ENCODE measurements at regions not wholly inside any gene's neighbourhood (a gene's known extent, or its start where the extent isn't known, plus 50 kb on each side); places are given as distances from the start of the nearest gene placed in this dataset.

- DNase-seq: no peak
Measured at GRCh38 chr2:221100467-221101089, 471.5 kb downstream of the EPHA4 start.

DNA sequence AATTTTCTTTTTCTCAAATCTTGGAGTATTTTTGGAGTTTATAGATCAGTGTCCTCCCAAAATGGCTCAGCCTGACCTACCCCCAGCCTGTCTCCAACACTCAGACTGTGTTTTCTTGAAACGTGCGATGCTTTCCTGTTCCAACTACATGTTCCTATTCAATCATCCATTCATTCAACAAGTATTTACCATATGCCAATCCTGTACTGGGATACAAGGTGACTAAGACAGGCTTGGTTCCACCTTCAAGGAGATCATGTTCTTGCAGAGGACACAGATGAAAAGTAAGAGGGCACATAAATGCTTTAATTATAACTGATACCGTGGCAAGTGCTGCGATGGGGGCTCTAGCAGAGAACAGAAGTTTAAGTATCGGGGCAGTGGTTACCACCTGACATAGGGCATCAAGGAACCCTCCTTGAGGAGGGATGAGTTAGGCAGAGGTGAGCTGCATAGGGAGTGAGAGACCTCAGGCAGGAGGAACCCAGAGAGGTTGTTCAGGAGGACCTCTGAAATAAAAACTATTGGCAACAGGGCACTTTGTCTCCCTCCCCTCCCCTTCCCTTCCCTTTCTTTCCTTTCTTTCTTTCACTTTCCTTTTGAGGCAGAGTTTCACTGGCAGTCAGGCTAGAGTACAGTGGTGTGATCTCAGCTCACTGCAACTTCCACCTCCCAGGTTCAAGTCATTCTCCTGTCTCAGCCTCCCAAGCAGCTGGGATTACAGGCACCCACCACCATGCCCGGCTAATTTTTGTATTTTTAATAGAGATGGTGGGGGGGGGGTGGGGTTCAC is 469.0 kb downstream of the EPHA4 start:
- DNase-seq: no peak

DNA sequence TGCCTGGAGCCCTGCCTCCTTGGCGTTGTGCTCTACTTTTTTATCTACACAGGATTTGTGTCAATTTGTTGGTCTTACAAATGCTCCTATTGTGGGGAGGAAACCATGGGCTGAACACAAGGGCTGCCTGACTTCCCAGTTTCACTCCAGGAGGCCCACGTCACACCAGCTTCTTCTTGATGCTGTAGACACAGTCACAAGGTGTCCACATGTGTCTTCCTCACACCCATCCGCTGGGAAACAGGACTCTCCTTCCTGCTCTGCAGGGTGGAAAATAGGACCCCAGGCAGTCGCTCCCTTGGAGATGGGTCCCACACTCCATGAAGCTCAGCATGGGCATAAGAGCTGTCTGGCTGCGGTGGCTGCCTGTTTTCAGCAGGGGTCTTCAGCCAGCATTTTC is 468.2 kb downstream of the EPHA4 start:
- no peak for DNase-seq

- no peak for DNase-seq
Measured at GRCh38 chr2:221104361-221104811, 467.7 kb downstream of the EPHA4 start.

- no peak for DNase-seq
Measured at GRCh38 chr2:221106241-221106640, 465.9 kb downstream of the EPHA4 start.

DNA sequence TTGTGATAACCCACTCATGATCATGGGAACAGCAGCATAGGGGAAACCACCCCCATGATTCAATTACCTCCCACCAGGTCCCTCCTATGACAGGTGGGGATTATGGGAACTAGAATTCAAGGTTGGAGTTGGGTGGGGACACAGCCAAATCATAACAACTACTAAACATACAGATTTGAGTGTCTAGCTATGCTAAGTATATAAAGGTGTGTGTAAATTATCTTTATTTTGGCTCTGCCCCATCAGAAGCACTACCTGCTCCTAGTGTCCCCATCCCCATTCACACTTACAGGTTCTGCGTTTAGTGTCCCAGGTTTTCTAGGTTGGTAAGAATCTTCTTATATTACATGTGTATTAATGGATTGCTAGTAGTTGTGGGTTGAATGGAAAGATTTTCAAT is 464.7 kb downstream of the EPHA4 start:
- no peak for DNase-seq

DNA sequence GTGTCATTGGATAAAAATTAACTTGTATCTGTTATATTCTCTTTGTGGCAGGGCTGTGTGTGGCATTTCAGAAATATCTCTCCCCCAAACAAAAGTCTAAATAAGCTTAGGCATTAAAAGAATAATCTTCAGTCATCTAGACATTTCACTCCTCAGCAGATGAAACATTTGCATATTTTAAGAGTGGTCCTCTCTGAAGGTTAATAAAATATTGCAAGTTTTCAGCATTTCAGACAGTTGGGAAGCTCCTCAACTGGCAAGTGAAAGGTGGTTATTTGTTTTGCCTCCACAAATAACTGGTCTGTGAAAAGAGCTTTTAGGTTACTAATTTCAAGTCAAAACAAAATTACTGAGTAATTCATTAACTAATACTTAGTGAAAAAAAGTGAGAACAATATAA is 462.6 kb downstream of the EPHA4 start:
- no peak for DNase-seq

- no peak for DNase-seq
Measured at GRCh38 chr2:221111739-221112138, 460.4 kb downstream of the EPHA4 start.

DNA sequence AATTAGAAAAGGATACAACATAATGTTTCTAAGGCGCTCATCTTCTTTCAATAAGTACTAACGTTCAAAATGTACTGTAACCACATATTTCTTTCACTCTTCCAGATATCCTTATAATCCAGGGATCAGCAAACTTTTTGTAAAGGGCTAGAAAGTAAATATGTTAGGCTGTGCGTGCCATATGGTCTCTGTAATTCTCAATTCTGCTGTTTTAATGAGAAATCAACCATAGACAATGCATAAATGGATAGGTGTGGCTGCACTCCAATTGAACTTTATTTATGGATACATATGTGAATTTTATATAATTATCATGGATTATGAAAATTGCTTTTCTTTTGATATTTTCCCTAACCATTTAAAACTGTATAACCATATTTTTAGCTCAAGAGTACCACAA is 459.4 kb downstream of the EPHA4 start:
- no peak for DNase-seq

DNA sequence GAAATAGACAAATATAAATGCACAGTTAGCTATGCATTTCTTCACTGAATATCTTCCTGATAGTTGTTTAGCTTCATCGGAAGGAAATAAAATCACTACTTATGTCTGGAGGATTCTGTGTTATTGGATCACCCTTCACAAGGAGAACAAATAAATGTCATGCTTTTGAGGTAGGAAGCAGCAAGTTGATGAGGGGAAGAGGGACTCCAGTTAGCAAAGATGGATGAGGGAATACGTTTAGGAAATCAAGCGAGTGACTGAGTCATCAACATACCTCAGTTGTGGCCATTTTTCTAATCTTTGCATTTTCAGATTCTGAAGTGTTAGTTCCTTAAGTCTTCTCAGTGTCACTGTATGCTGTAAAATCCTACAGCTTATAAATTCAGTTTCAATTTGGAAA is 456.2 kb downstream of the EPHA4 start:
- DNase-seq: no peak

DNA sequence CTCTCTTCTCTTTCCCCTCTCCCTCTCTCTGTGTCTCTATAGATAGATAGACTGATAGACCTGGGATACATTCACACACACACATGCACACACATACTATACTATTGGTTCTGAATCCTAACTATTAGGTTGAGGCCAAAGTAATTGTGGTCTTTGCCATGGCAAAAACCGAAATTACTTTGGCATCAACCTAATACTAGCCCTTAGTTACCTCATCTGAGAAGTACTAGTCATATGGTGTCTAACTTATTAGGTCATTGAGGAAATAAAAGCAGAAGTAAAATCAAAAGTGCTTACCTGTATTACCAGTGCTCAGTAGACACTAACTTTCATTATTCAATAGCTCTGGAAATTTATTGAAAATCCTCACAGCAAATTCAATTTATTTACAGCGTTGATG is 451.5 kb downstream of the EPHA4 start:
- DNase-seq: no peak

GRCh38 chr2:221123396-221123795 is 448.7 kb downstream of the EPHA4 start:
- no peak for DNase-seq

DNA sequence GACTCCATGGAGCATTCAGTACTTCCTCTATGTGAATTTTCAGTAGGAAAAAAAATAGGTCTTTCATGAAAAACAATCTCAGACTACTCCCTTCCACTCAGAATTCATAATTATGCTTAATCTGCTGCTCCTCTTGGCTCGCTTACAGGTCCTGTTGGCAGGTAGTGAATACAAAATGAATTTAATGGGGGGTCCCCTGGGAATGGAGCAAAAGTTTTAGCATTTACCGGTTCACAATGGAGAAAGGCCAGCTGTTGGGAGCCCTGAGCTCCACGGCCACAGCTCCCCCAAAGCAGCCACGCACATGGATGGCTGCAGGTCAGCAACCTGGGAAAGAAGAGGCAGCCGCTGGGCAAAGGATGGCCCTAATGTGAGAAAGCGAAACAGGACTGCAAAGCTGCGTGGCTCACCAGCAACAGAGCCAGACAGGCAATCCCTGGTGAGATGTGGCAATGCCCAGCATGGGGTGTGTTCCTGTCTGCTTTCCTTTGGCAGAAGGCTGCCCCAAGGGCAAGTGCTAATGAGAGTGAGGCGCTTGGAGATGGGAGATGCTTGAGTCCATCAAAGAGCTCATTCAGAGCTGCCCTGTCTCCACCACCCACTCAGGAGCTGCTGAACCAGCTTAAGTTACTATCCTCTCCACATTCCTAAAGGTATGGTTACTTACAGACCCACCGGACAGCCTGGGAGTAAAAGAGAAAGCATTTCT is 447.4 kb downstream of the EPHA4 start:
- no peak for DNase-seq

DNA sequence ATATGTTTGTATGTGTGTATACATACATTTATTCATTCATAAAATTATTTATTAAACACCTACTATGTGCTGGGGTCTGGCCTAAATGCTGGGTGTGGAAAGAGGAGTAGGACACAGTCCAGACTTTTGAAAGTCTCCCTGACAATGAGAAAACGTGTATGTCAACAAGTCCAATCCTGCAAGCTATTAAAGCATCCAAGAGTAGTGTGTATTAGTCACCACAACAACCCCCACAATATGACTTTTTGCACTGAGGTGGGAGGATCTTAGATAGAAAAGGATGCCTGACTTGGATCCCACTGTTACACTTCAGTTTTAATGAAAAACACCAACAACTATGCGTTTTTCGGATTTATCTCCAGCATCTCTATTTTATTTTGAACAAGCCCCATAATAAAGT is 446.4 kb downstream of the EPHA4 start:
- no peak for DNase-seq

- DNase-seq: no peak
Measured at GRCh38 chr2:221129657-221130056, 442.4 kb downstream of the EPHA4 start.

DNA sequence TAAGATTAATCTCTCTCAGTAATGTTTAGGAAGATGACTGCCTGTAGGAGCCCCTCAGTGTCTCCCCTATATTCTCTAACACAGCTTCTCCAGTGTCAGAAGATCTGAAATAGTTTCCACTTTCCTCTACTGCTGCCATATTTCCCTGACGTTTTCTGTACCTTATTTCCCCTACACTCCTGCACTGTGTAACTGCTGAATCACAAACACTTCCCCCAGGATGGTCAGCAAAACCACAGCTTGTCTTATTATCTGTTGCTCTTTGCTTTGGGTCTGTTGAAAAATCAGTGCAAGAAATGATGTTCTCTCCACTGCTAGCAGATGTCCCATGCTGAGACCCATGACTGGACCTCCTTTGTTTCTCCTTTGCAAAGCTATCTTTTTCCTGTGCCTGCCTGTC is 441.7 kb downstream of the EPHA4 start:
- DNase-seq: no peak

DNA sequence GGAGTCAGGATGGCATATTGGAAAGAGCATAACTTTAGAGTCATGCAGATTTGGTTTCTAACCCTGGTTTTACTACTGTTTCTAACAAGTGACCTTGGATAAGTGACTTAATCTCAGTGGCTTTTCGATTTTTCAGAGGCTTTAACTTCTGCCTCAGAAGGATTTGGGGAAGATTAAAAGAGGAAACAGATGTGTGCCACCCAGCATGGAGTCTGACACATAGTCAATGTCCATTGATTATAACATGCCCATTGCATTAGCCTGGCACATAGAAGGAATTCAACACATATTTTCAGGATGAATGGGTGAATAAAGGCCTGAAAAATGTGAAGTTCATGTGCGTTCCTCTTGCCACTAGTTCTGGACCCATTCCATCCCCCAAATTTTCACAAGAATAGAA is 438.2 kb downstream of the EPHA4 start:
- no peak for DNase-seq

- DNase-seq: no peak
Measured at GRCh38 chr2:221134718-221135117, 437.4 kb downstream of the EPHA4 start.

DNA sequence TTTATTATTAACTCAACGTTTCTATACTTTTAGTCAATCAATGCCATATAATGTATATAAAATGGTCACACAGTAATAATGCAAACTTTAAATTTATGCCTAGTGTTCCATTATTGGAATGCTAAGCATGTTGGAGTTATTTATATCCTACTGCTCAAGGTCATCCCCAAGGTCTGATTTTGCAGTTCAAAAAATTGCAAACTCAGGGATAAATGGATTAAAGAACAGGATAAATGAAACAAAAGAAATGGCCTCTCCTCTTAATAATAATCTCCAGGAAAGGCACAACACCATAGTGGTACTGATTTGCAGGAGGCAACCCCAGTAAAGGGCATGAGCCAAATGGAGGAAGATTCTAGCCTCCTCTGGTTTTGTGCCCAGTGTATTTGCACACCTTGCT is 436.4 kb downstream of the EPHA4 start:
- no peak for DNase-seq

- DNase-seq: no peak
Measured at GRCh38 chr2:221137385-221137784, 434.7 kb downstream of the EPHA4 start.

DNA sequence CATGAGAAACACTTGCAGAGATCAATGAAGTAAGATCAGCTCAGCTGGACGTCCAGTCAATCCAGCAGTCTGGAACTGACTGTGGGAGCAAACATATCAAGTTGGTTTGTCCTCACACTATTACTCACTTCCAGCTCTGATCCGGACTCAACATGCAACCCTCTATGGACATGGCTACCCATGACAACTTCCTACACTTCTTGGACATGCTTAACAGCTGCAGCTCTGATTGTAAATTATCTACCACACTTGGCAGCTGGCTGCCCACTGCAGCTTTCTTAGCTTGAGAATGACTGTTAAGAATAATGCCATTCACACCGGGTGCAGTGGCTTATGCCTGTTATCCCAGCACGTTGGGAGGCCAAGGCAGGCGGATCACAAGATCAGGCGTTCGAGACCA is 429.8 kb downstream of the EPHA4 start:
- DNase-seq: no peak

GRCh38 chr2:221143231-221143630 is 428.9 kb downstream of the EPHA4 start:
- no peak for DNase-seq

DNA sequence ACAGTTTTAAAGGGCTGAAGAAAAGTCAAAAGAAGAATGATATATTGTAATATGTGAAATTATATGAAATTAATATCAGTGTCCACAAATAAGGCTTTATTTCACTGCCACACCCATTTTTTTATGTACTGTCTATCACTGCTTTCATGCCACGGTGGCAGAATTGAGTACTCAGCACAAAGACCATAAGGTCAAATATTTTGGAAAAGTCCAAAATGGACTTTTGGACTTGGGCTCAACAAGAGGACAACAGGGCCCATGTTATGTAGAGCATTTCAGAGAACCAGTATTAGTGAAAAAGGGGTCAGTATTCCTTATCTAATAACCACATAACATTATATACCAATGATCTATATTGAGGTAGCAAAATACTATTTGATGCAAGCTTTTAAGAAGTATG is 427.2 kb downstream of the EPHA4 start:
- no peak for DNase-seq

DNA sequence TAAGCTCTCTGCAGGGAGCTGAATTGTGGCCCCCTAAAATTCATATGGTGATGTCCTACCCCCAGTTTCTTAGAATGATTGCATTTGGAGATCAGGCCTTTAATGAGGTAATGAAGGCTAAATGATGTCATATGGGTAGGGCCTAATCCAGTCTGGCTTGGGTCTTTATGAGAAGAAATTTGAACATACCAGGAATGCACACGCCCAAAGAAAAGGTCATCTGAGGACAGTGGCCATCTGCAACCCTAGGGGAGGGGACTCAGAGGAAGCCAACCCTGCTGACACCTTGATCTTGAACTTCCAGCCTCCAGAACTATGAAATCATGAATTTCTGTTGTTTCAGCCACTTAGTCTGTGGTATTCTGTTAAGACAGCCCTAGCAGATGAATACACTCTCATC is 426.7 kb downstream of the EPHA4 start:
- no peak for DNase-seq

Measured in CD4-positive, alpha-beta T cell treated with Interleukin-4 for 4 hours (primary cell).